Upper lobe of left lung (tissue), 6 donors: ENCODE measurements at regions not wholly inside any gene's neighbourhood (a gene's known extent, or its start where the extent isn't known, plus 50 kb on each side); places are given as distances from the start of the nearest gene placed in this dataset.
A peak's percentile ranks its signal among the peaks of the same experiment; 100 is the strongest.

Experiments used
- ATAC-seq, 2 donors: fragments of 200-7000 bp; cut with Tn5 transposase; one replicate each; pipeline ENCODE4 v1.9.1; 2022; ENCODE audit warnings: mild to moderate bottlenecking in 2 of 2, moderate library complexity in 2 of 2; ENCODE audit not compliant: low FRiP score in 2 of 2
- DNase-seq, 2 donors: peaks; one replicate each; pipeline ENCODE4 v3.0.0-alpha.2; 2019 to 2020
- H3K27ac ChIP-seq, 4 donors: fragments of 200-600 bp; sonication (generic); one replicate each; pipeline ENCODE4 v1.5.1; 2016 to 2019
- H3K27me3 ChIP-seq, 4 donors: fragments of 200-600 bp; sonication (generic); one replicate each; pipeline ENCODE4 v1.5.1; 2017 to 2019
- H3K36me3 ChIP-seq, 4 donors: fragments of 200-600 bp; sonication (generic); one replicate each; pipeline ENCODE4 v1.5.1; 2016 to 2019
- H3K4me1 ChIP-seq, 4 donors: fragments of 200-600 bp; sonication (generic); one replicate each; pipeline ENCODE4 v1.5.1; 2018 to 2019
- H3K4me3 ChIP-seq, 4 donors: fragments of 200-600 bp; sonication (generic); one replicate each; pipeline ENCODE4 v1.5.1; 2017 to 2019; ENCODE audit warnings: mild to moderate bottlenecking in 2 of 4, moderate library complexity in 1 of 4
- H3K9me3 ChIP-seq, 4 donors: fragments of 200-600 bp; sonication (generic); one replicate each; pipeline ENCODE4 v1.5.1; 2018 to 2019
- CTCF ChIP-seq, 6 experiments: fragments of 450-650 bp in 4 of 6; fragments of 200-600 bp in 2 of 6; sonication (generic) in 2 of 6; IDR thresholded peaks; one replicate each; pipeline ENCODE4 v1.5.1; 2016 to 2019; ENCODE audit warnings: antibody characterized with exemption in 6 of 6
- EP300 ChIP-seq, 4 donors: sonication (generic); formaldehyde crosslinking; IDR thresholded peaks; one replicate each; pipeline ENCODE4 v1.5.1; 2017; ENCODE audit warnings: antibody characterized with exemption in 4 of 4, control low read depth in 2 of 4
- POLR2A ChIP-seq, 4 donors: fragments of 450-650 bp; IDR thresholded peaks; one replicate each; pipeline ENCODE4 v1.5.1; 2016 to 2017; ENCODE audit warnings: antibody characterized with exemption in 4 of 4, mild to moderate bottlenecking in 2 of 4
- POLR2AphosphoS5 ChIP-seq, 2 donors: sonication (generic); formaldehyde crosslinking; IDR thresholded peaks; one replicate each; pipeline ENCODE4 v1.5.1; 2017; ENCODE audit warnings: antibody characterized with exemption in 2 of 2
- whole genome bisulfite sequencing, 2 donors: methylation state at CpG; one replicate each; pipeline ENCODE4 v1.1.5; 2017 to 2018; 5-methylcytosine and 5-hydroxymethylcytosine counted together
- small RNA-seq, 4 donors: library from RNA; depleted of rRNA; stranded (forward); fragments of <200 nt; gene quantifications; one replicate each; pipeline ENCODE3, GENCODE V24; 2016
- donor health status: DM: no; HTN: no; CAD: no; lungs with moderate emphysema.
- donor health status: DM: no; HTN: yes; CAD: no; lungs with severe emphysema.

DNA sequence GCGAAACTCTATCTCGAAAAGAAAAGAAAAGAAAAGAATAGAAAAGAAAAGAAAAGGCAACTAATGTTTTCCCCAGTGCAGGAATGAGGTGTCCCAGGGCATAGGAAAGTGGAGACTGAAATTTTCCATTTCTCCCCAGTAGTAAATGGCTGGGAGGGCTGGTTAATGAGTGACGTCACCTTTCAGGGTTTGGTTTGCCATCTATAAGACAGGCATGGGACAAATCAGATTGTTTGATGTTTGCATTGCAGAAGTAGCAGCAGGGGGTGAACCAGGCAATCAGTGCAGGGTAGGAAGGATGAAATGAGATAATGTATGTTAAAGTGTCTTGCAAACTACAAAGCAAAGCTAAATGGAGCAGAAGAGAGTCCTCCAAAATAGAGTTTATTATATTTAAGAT, 533.4 kb downstream of the PKHD1 start:
- Histone ChIP-seq H3K36me3 (no peaks in the 10 kb centered on the region), H3K27ac (no peak overlapping the region), H3K27me3 (no peaks in the 10 kb centered on the region), H3K9me3 (no peaks in the 10 kb centered on the region), H3K4me3 (no peak overlapping the region), H3K4me1 (no peaks in the 10 kb centered on the region)
- DNase-seq: no peak
- WGBS, 2 donors: 77% methylated on average over 3 of the region's 3 CpGs
- no peak for TF ChIP-seq CTCF (IDR thresholded peaks at IDR 0.05)
- TF ChIP-seq EP300 (IDR thresholded peaks at IDR 0.05): no peak
- no peak for TF ChIP-seq POLR2AphosphoS5 (IDR thresholded peaks at IDR 0.05)
- ATAC-seq: no peak

DNA sequence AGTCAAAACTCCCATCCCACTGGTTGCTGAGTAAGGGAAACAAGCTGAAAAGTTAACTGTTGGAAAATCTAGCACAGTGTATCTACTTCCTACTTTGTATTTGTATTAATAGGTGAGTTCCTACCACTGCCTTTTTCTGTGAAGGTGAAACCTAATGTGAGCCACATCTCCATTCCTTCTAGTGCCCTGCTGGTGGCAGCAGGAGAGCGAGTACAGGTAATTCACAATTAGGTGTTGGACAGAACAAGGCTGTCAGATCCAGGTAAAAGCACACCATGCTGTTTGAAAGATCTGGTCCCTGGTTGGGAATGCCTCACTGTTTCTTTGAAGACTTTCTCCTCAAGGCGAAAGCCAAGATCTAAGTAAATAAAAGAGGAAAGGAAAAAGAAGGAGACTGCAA, 528.4 kb downstream of the PKHD1 start:
- Histone ChIP-seq H3K4me1 (no peaks in the 10 kb centered on the region), H3K36me3 (no peaks in the 10 kb centered on the region), H3K27me3 (no peaks in the 10 kb centered on the region), H3K4me3 (no peak overlapping the region), H3K27ac (no peak overlapping the region), H3K9me3 (no peaks in the 10 kb centered on the region)
- DNase-seq (peak in 1 of 2 donors; percentile 24), ATAC-seq (no peak)
- 78 to 82% methylated on average over 2 of the region's 2 CpGs for whole genome bisulfite sequencing, 2 donors
- no peak for TF ChIP-seq POLR2A (IDR thresholded peaks at IDR 0.05)
- peak in 3 of 6 experiments; percentile 10 to 11 (median 10) for TF ChIP-seq CTCF (IDR thresholded peaks at IDR 0.05)

GRCh38 chr6:51562198-51562597, 525.2 kb downstream of the PKHD1 start:
- Histone ChIP-seq H3K9me3 (no peaks in the 10 kb centered on the region), H3K4me3 (no peak overlapping the region), H3K36me3 (no peaks in the 10 kb centered on the region), H3K27ac (no peak overlapping the region), H3K27me3 (no peaks in the 10 kb centered on the region), H3K4me1 (no peaks in the 10 kb centered on the region)
- WGBS, 2 donors: 48 to 56% methylated on average over 1 of the region's 1 CpG
- TF ChIP-seq EP300 (IDR thresholded peaks at IDR 0.05): no peak
- TF ChIP-seq POLR2A (IDR thresholded peaks at IDR 0.05): no peak
- no peak for TF ChIP-seq CTCF (IDR thresholded peaks at IDR 0.05)
- TF ChIP-seq POLR2AphosphoS5 (IDR thresholded peaks at IDR 0.05): no peak
- ATAC-seq: no peak
- no peak for DNase-seq

Small RNAs in the stretch of these regions (small RNA-seq; reads per million reads assigned to genes)
- gene RF00572: 0 to 0.13 (median 0.09) reads per million in 4 donors
